Adrenal gland (tissue), 9 donors: ENCODE measurements at regions not wholly inside any gene's neighbourhood (a gene's known extent, or its start where the extent isn't known, plus 50 kb on each side); places are given as distances from the start of the nearest gene placed in this dataset.

Experiments used
- DNase-seq, 7 donors: peaks; one replicate each; pipeline ENCODE4 v3.0.0-alpha.2; 2019 to 2020
- H3K27ac ChIP-seq, 5 donors: fragments of 200-600 bp; sonication (generic) in 4 of 5; 1 replicate in 3 of 5; 2 replicates in 2 of 5; pipeline versions ENCODE4 v1.5.1 to v1.8.0; 2016 to 2020; ENCODE audit warnings: mild to moderate bottlenecking in 1 of 5
- H3K27me3 ChIP-seq: fragments of 200-600 bp; 2 replicates; pipeline ENCODE4 v1.8.0; 2021
- H3K36me3 ChIP-seq, 2 donors: fragments of 200-600 bp; replicated peaks in 1 of 2; 1 replicate in 1 of 2; 2 replicates in 1 of 2; pipeline versions ENCODE4 v1.5.1 to v1.8.0; 2018 to 2022
- H3K4me1 ChIP-seq, 2 donors: fragments of 200-600 bp; replicated peaks in 1 of 2; 1 replicate in 1 of 2; 2 replicates in 1 of 2; pipeline versions ENCODE4 v1.5.1 to v1.8.0; 2018 to 2021
- H3K4me3 ChIP-seq, 4 donors: fragments of 200-600 bp; sonication (generic) in 3 of 4; one replicate each; pipeline ENCODE4 v1.5.1; 2016 to 2018
- H3K9me3 ChIP-seq, 3 donors: fragments of 200-600 bp; sonication (generic) in 1 of 3; replicated peaks in 1 of 3; 1 replicate in 2 of 3; 2 replicates in 1 of 3; pipeline versions ENCODE4 v1.5.1 to v1.8.0; 2016 to 2021
- CTCF ChIP-seq, 6 experiments: fragments of 450-650 bp in 4 of 6; fragments of 200-600 bp in 2 of 6; sonication (generic) in 1 of 6; IDR thresholded peaks; 1 replicate in 5 of 6; 2 replicates in 1 of 6; pipeline versions ENCODE4 v1.5.1 to v1.8.0; 2016 to 2021; ENCODE audit warnings: antibody characterized with exemption in 6 of 6, mild to moderate bottlenecking in 2 of 6, moderate library complexity in 1 of 6
- POLR2A ChIP-seq, 2 donors: fragments of 450-650 bp; IDR thresholded peaks; one replicate each; pipeline ENCODE4 v1.6.1; 2017; ENCODE audit warnings: antibody characterized with exemption in 2 of 2, mild to moderate bottlenecking in 2 of 2, moderate library complexity in 1 of 2
- WGBS, 4 donors: extraction: QIAGEN DNeasy Blood & Tissue Kit in 2 of 4; methylation state at CpG; one replicate each; pipeline versions ENCODE4 v1.1.5 to v1.1.7; 2013 to 2017; 5-methylcytosine and 5-hydroxymethylcytosine counted together
- intact Hi-C, 2 donors: fragments of 100-400 bp; cut with DNase I; formaldehyde crosslinking; loops; one replicate each; pipeline versions ENCODE4 v1.14.1 to v1.15.0; 2022 to 2023
- donor health status: healthy with polysubstance abuse.
- donor health status: Bipolar disorder and iron deficiency.
- donor health status: DM: yes; HTN: yes; CAD: no.
- donor health status: DM: no; HTN: no; CAD: no.
- donor health status: DM: no; HTN: no; CAD: no.

DNA sequence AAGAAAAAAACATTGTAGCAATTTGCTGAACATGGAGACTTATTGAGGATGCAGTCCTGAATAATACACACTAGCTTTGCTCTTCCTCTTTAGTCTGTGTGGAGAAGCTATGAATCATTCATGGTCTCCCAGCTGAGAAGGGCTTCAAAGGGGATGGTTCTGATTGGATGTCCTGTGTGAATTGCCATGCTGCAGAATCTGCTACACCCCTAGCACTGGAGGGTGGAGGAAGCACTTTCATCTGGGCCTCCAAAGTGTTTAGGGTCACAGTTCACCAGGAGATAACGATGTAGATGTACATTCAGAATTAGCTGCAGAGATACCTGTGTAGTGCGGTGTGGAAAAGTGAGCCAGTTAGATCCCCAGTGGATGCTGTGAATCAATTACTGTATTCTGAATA lies 321.1 kb upstream of the EDNRB start:
- intact Hi-C loops: no loop called here
- TF ChIP-seq CTCF (IDR thresholded peaks at IDR 0.05): no peak
- TF ChIP-seq POLR2A (IDR thresholded peaks at IDR 0.05): no peak
- DNase-seq: no peak
- Histone ChIP-seq H3K9me3 (no peaks in the 10 kb centered on the region), H3K4me3 (no peak overlapping the region), H3K27me3 (no peaks in the 10 kb centered on the region), H3K27ac (no peak overlapping the region), H3K36me3 (no peaks in the 10 kb centered on the region), H3K4me1 (no peaks in the 10 kb centered on the region)
- WGBS, 4 donors: 44 to 53% (median 49%) methylated on average over 2 of the region's 2 CpGs

- Histone ChIP-seq H3K4me3 (no peak overlapping the region), H3K36me3 (no peaks in the 10 kb centered on the region), H3K9me3 (no peaks in the 10 kb centered on the region), H3K27ac (no peak overlapping the region), H3K4me1 (no peaks in the 10 kb centered on the region), H3K27me3 (no peaks in the 10 kb centered on the region)
- DNase-seq: no peak
- 45 to 71% (median 64%) methylated on average over 2 of the region's 2 CpGs for WGBS, 4 donors
- intact Hi-C loops: no loop called here
- TF ChIP-seq CTCF (IDR thresholded peaks at IDR 0.05): no peak
- TF ChIP-seq POLR2A (IDR thresholded peaks at IDR 0.05): no peak
Measured at GRCh38 chr13:78238911-78239310, 320.3 kb upstream of the EDNRB start.

GRCh38 chr13:78228940-78229339 lies 310.3 kb upstream of the EDNRB start:
- intact Hi-C loops: no loop called here
- TF ChIP-seq POLR2A (IDR thresholded peaks at IDR 0.05) (no peak), CTCF (IDR thresholded peaks at IDR 0.05) (no peak)
- no peak overlapping the region for H3K27ac ChIP-seq
- no peaks in the 10 kb centered on the region for H3K36me3 ChIP-seq
- WGBS, 4 donors: 38 to 71% (median 42%) methylated on average over 4 of the region's 4 CpGs
- no peaks in the 10 kb centered on the region for H3K27me3 ChIP-seq
- no peaks in the 10 kb centered on the region for H3K9me3 ChIP-seq
- no peak overlapping the region for H3K4me3 ChIP-seq
- H3K4me1 ChIP-seq: no peaks in the 10 kb centered on the region
- DNase-seq: no peak

DNA sequence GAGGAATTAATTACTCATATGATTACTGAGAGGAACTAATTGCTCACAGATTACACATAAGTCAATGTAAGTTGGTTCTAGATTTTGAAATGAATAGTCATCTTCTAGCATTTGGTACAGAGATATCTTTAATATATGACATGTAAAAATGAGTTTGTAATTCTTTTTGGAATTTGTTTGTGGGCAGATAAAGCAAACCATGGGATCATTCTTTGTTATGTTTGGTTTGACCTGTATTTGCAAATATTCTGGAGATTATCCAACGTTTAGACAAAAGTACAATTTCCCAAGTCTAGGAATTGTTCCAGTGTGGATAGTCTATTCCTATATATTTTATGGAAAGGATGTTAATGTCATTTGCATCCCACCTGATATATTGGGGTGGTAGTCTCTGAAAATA lies 309.6 kb upstream of the EDNRB start:
- TF ChIP-seq CTCF (IDR thresholded peaks at IDR 0.05) (no peak), POLR2A (IDR thresholded peaks at IDR 0.05) (no peak)

More for the DNA sequence above, 309.6 kb upstream of the EDNRB start:
- Histone ChIP-seq H3K9me3 (no peaks in the 10 kb centered on the region), H3K4me3 (no peak overlapping the region), H3K27ac (no peak overlapping the region), H3K4me1 (no peaks in the 10 kb centered on the region), H3K27me3 (no peaks in the 10 kb centered on the region), H3K36me3 (no peaks in the 10 kb centered on the region)
- intact Hi-C loops: no loop called here
- 40 to 55% (median 45%) methylated on average over 1 of the region's 1 CpG for WGBS, 4 donors
- DNase-seq: no peak
